ENCODE measurements at regions not wholly inside any gene's neighbourhood (a gene's known extent, or its start where the extent isn't known, plus 50 kb on each side); places are given as distances from the start of the nearest gene placed in this dataset.

DNA sequence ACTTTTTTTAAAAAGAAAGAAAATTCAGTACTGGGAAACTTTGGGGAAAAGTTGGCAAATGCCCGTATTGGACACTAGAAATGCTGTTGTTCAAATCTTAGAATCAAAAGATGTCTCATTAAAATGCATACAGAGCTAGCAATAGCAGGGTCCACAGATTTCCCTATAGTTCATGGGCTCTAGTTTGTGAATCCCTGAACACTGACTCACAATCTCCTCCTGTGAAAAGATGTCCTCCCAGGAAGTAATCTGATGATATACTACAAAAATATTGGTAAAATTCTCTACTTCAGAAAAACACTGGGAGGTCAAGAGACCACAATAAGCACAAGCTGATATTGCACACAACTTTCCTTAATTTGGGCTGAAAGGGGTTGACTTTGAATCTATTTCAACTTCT is 568.4 kb upstream of the ZNF385D start:
- TF ChIP-seq EP300 (IDR thresholded peaks at IDR 0.05) (no peak), POLR2A (IDR thresholded peaks at IDR 0.05) (no peak)
- TF ChIP-seq, protein P1, sequence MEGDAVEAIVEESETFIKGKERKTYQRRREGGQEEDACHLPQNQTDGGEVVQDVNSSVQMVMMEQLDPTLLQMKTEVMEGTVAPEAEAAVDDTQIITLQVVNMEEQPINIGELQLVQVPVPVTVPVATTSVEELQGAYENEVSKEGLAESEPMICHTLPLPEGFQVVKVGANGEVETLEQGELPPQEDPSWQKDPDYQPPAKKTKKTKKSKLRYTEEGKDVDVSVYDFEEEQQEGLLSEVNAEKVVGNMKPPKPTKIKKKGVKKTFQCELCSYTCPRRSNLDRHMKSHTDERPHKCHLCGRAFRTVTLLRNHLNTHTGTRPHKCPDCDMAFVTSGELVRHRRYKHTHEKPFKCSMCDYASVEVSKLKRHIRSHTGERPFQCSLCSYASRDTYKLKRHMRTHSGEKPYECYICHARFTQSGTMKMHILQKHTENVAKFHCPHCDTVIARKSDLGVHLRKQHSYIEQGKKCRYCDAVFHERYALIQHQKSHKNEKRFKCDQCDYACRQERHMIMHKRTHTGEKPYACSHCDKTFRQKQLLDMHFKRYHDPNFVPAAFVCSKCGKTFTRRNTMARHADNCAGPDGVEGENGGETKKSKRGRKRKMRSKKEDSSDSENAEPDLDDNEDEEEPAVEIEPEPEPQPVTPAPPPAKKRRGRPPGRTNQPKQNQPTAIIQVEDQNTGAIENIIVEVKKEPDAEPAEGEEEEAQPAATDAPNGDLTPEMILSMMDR (IDR thresholded peaks at IDR 0.05): no peak

All from gastroesophageal sphincter (tissue), 3 donors.